ENCODE measurements at regions not wholly inside any gene's neighbourhood (a gene's known extent, or its start where the extent isn't known, plus 50 kb on each side); places are given as distances from the start of the nearest gene placed in this dataset.

GRCh38 chrX:82342531-82342930 is 1140.6 kb downstream of the SH3BGRL start:
- intact Hi-C loops (cut with micrococcal nuclease), result no loop called here
- no peak overlapping the region for H3K4me3 Mint-ChIP-seq (ENCODE audit: unreplicated experiment)
- H3K9me3 Mint-ChIP-seq (ENCODE audit: unreplicated experiment), result no peaks in the 10 kb centered on the region
- H3K27me3 Mint-ChIP-seq (ENCODE audit: insufficient read depth, unreplicated experiment), result peaks cover 13% of the 10 kb centered on the region
- no peak for DNase-seq (ENCODE audit: unreplicated experiment)
- H3K27ac Mint-ChIP-seq (ENCODE audit: low read depth, unreplicated experiment), result no peak overlapping the region
- H3K4me1 Mint-ChIP-seq (ENCODE audit: insufficient read depth, unreplicated experiment), result no peaks in the 10 kb centered on the region
- POLR2A ChIA-PET, result no interaction called here
- CTCF ChIA-PET, result no interaction called here
- no peak for TF ChIP-seq CTCF (IDR thresholded peaks at IDR 0.05; ENCODE audit: unreplicated experiment)
- H3K36me3 Mint-ChIP-seq (ENCODE audit: insufficient read depth, unreplicated experiment), result no peaks in the 10 kb centered on the region
- no TSS peak for BruUV-seq (replicated peaks)

GRCh38 chrX:82362550-82362949 is 1145.5 kb upstream of the POU3F4 start:
- ChIA-PET CTCF (no interaction called here), POLR2A (no interaction called here)
- H3K36me3 Mint-ChIP-seq (ENCODE audit: insufficient read depth, unreplicated experiment), result no peaks in the 10 kb centered on the region
- H3K9me3 Mint-ChIP-seq (ENCODE audit: unreplicated experiment), result peaks cover 9% of the 10 kb centered on the region
- no peaks in the 10 kb centered on the region for H3K27me3 Mint-ChIP-seq (ENCODE audit: insufficient read depth, unreplicated experiment)
- H3K4me3 Mint-ChIP-seq (ENCODE audit: unreplicated experiment), result no peak overlapping the region
- intact Hi-C loops (cut with micrococcal nuclease), result no loop called here
- no peak for TF ChIP-seq CTCF (IDR thresholded peaks at IDR 0.05; ENCODE audit: unreplicated experiment)
- H3K27ac Mint-ChIP-seq (ENCODE audit: low read depth, unreplicated experiment), result no peak overlapping the region
- no peak for DNase-seq (ENCODE audit: unreplicated experiment)
- no TSS peak for BruUV-seq (replicated peaks)
- no peaks in the 10 kb centered on the region for H3K4me1 Mint-ChIP-seq (ENCODE audit: insufficient read depth, unreplicated experiment)

GRCh38 chrX:82362990-82363389 is 1145.1 kb upstream of the POU3F4 start:
- Mint-ChIP-seq H3K27me3 (ENCODE audit: insufficient read depth, unreplicated experiment) (no peaks in the 10 kb centered on the region), H3K9me3 (ENCODE audit: unreplicated experiment) (peaks cover 8% of the 10 kb centered on the region), H3K4me3 (ENCODE audit: unreplicated experiment) (no peak overlapping the region), H3K27ac (ENCODE audit: low read depth, unreplicated experiment) (no peak overlapping the region), H3K36me3 (ENCODE audit: insufficient read depth, unreplicated experiment) (no peaks in the 10 kb centered on the region), H3K4me1 (ENCODE audit: insufficient read depth, unreplicated experiment) (no peaks in the 10 kb centered on the region)
- no peak for TF ChIP-seq CTCF (IDR thresholded peaks at IDR 0.05; ENCODE audit: unreplicated experiment)
- POLR2A ChIA-PET, result no interaction called here
- CTCF ChIA-PET, result no interaction called here
- intact Hi-C loops (cut with micrococcal nuclease), result no loop called here
- BruUV-seq (replicated peaks), result no TSS peak
- no peak for DNase-seq (ENCODE audit: unreplicated experiment)

GRCh38 chrX:82370978-82371646 is 1137.0 kb upstream of the POU3F4 start:
- intact Hi-C loops (cut with micrococcal nuclease), result no loop called here
- no peak for TF ChIP-seq CTCF (IDR thresholded peaks at IDR 0.05; ENCODE audit: unreplicated experiment)
- Mint-ChIP-seq H3K36me3 (ENCODE audit: insufficient read depth, unreplicated experiment) (no peaks in the 10 kb centered on the region), H3K27me3 (ENCODE audit: insufficient read depth, unreplicated experiment) (no peaks in the 10 kb centered on the region), H3K4me3 (ENCODE audit: unreplicated experiment) (no peak overlapping the region), H3K4me1 (ENCODE audit: insufficient read depth, unreplicated experiment) (no peaks in the 10 kb centered on the region), H3K27ac (ENCODE audit: low read depth, unreplicated experiment) (no peak overlapping the region), H3K9me3 (ENCODE audit: unreplicated experiment) (peaks cover 7% of the 10 kb centered on the region)
- no peak for DNase-seq (ENCODE audit: unreplicated experiment)
- CTCF ChIA-PET, result no interaction called here
- POLR2A ChIA-PET, result no interaction called here
- no TSS peak for BruUV-seq (replicated peaks)

All from MCF 10A (cell line).